Gastroesophageal sphincter (tissue), 4 donors: ENCODE measurements at regions not wholly inside any gene's neighbourhood (a gene's known extent, or its start where the extent isn't known, plus 50 kb on each side); places are given as distances from the start of the nearest gene placed in this dataset.
"Not testable (repeated sequence)": the region's sequence is repeated elsewhere in the genome, so short reads cannot be mapped to it uniquely, and the experiment has no call there.

Source experiments
- ATAC-seq: fragments of 150-250 bp; one replicate; pipeline ENCODE4 v1.9.1; 2016; ENCODE audit warnings: mild to moderate bottlenecking, moderate library complexity
- H3K27ac ChIP-seq, 4 donors: fragments of 200-600 bp; sonication (generic) in 3 of 4; 1 replicate in 3 of 4; 2 replicates in 1 of 4; pipeline ENCODE4 v1.5.1; 2016 to 2019
- H3K27me3 ChIP-seq: fragments of 200-600 bp; sonication (generic); one replicate; pipeline ENCODE4 v1.5.1; 2019
- H3K36me3 ChIP-seq, 2 donors: fragments of 200-600 bp; sonication (generic); one replicate each; pipeline ENCODE4 v1.5.1; 2019; ENCODE audit warnings: control low read depth in 1 of 2
- H3K4me1 ChIP-seq, 3 donors: fragments of 200-600 bp; sonication (generic); 1 replicate in 2 of 3; 2 replicates in 1 of 3; pipeline ENCODE4 v1.5.1; 2016 to 2019; ENCODE audit warnings: control low read depth in 2 of 3
- H3K4me3 ChIP-seq, 2 donors: fragments of 200-600 bp; sonication (generic); one replicate each; pipeline ENCODE4 v1.5.1; 2019; ENCODE audit warnings: mild to moderate bottlenecking in 1 of 2, moderate library complexity in 1 of 2
- H3K9me3 ChIP-seq, 3 donors: fragments of 200-600 bp; sonication (generic); one replicate each; pipeline ENCODE4 v1.5.1; 2017 to 2019; ENCODE audit warnings: control low read depth in 2 of 3
- EP300 ChIP-seq: sonication (generic); formaldehyde crosslinking; IDR thresholded peaks from one replicate; pipeline ENCODE4 v1.6.1; 2017; ENCODE audit warnings: antibody characterized with exemption, mild to moderate bottlenecking
- POLR2A ChIP-seq, 2 donors: fragments of 450-650 bp; IDR thresholded peaks; one replicate each; pipeline ENCODE4 v1.6.1; 2017; ENCODE audit warnings: antibody characterized with exemption in 2 of 2, mild to moderate bottlenecking in 2 of 2, moderate library complexity in 1 of 2
- POLR2AphosphoS5 ChIP-seq: sonication (generic); formaldehyde crosslinking; IDR thresholded peaks from one replicate; pipeline ENCODE4 v1.6.1; 2017; ENCODE audit warnings: antibody characterized with exemption
- WGBS, 2 donors: methylation state at CpG; one replicate each; pipeline ENCODE4 v1.1.5; 2018; ENCODE audit warnings: low coverage in 1 of 2; 5-methylcytosine and 5-hydroxymethylcytosine counted together
- TF ChIP-seq, protein P1 (sequence below), 4 experiments: fragments of 200-600 bp in 2 of 4; fragments of 450-650 bp in 2 of 4; sonication (generic) in 1 of 4; IDR thresholded peaks; one replicate each; pipeline ENCODE4 v1.5.1; 2017 to 2019; ENCODE audit warnings: antibody characterized with exemption in 4 of 4, mild to moderate bottlenecking in 2 of 4, moderate library complexity in 2 of 4

DNA sequence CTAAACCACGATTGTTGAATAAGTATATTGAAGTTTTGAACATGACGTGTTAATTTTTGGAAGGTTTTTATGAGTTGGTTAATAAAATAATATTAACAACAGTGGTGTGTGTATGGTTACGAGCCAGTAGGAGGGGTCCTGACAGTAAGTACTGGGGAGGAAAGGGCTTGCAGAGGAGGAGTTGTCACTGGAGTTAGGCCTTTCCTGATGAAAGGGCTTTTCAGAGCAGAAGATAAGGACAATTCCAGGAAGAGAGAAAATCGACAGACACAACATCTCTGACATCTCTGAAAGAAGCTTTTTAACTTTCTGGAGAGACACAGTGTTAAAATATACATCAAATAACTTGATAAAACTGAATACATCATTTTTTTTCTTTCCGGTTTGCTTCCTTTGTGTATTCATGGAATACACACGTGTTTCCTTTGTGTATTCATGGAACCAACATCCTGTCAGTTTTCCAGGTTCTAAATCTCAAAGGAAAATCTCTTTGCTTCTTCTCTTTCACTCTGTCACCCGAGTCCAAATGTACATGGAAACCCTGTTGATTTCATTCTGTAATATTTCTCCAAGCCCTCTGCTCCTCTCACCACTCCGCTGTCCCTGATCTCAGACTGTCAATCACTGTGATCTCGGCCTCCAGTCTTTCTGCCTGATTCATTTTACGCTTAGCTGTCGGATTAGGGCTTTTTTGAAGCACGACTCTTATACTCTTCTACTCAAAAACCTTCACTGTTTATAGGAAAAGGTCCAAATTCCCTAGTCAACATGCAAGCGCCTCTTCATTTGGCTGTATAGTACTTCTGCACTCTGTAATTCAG, 374.4 kb downstream of the DLEU7 start:
- Histone ChIP-seq H3K27me3 (no peaks in the 10 kb centered on the region), H3K4me1 (peaks cover 0 to 10% (median 0%) of the 10 kb centered on the region in 3 donors), H3K36me3 (no peaks in the 10 kb centered on the region), H3K27ac (no peak overlapping the region), H3K4me3 (no peak overlapping the region), H3K9me3 (no peaks in the 10 kb centered on the region)
- 78 to 79% methylated on average over 10 to 13 of the region's 13 CpGs for WGBS, 2 donors
- TF ChIP-seq POLR2A (IDR thresholded peaks at IDR 0.05), result no peak
- TF ChIP-seq EP300, result no peak
- no peak for TF ChIP-seq POLR2AphosphoS5
- TF ChIP-seq, protein P1, sequence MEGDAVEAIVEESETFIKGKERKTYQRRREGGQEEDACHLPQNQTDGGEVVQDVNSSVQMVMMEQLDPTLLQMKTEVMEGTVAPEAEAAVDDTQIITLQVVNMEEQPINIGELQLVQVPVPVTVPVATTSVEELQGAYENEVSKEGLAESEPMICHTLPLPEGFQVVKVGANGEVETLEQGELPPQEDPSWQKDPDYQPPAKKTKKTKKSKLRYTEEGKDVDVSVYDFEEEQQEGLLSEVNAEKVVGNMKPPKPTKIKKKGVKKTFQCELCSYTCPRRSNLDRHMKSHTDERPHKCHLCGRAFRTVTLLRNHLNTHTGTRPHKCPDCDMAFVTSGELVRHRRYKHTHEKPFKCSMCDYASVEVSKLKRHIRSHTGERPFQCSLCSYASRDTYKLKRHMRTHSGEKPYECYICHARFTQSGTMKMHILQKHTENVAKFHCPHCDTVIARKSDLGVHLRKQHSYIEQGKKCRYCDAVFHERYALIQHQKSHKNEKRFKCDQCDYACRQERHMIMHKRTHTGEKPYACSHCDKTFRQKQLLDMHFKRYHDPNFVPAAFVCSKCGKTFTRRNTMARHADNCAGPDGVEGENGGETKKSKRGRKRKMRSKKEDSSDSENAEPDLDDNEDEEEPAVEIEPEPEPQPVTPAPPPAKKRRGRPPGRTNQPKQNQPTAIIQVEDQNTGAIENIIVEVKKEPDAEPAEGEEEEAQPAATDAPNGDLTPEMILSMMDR (IDR thresholded peaks at IDR 0.05), result no peak
- ATAC-seq, result no peak

DNA sequence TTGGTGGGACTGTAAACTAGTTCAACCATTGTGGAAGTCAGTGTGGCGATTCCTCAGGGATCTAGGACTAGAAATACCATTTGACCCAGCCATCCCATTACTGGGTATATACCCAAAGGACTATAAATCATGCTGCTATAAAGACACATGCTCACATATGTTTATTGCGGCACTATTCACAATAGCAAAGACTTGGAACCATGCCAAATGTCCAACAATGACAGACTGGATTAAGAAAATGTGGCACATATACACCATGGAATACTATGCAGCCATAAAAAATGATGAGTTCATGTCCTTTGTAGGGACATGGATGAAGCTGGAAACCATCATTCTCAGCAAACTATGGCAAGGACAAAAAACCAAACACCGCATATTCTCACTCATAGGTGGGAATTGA, 370.4 kb downstream of the DLEU7 start:
- H3K9me3 ChIP-seq, H3K36me3 ChIP-seq, ATAC-seq, H3K4me1 ChIP-seq, H3K27ac ChIP-seq, H3K4me3 ChIP-seq, H3K27me3 ChIP-seq: not testable (repeated sequence)
- no CpG with 5 or more reads among the region's 3 CpGs for WGBS, 2 donors

DNA sequence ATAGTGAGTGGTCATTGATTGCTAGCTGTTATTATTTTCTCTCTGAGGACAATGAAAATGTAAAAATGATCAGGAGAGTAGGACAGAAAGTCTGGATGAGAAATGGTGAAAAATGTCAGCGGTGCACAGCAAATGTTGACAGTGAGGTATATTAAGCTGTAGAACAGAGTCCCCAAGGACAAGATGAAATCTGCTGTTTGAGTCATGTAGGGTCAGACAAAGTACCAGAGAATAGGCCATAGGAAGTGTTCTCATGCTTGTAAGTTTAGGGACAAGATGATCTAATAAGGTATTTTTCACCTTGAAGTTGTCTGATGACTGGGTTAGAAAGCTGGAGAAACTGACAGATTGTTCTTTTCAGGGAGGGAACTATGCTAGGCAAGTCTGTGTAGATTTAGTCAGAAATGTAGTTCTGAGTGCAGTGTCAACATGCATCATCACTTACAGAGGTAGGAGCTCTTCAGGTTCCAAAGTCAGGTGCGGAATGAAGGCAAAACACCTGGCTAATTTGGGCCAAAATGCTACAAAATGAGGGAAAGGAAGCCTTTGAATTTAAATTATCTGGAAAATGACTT, 369.3 kb downstream of the DLEU7 start:
- Histone ChIP-seq H3K27ac (no peak overlapping the region), H3K36me3 (no peaks in the 10 kb centered on the region), H3K9me3 (no peaks in the 10 kb centered on the region), H3K4me3 (no peak overlapping the region), H3K27me3 (no peaks in the 10 kb centered on the region), H3K4me1 (no peaks in the 10 kb centered on the region)
- ATAC-seq, result no peak
- WGBS, 2 donors, result 86 to 95% methylated on average over 2 of the region's 2 CpGs
- TF ChIP-seq POLR2AphosphoS5 (no peak), EP300 (no peak), POLR2A (IDR thresholded peaks at IDR 0.05) (no peak)
- TF ChIP-seq, protein P1 (IDR thresholded peaks at IDR 0.05), result no peak

DNA sequence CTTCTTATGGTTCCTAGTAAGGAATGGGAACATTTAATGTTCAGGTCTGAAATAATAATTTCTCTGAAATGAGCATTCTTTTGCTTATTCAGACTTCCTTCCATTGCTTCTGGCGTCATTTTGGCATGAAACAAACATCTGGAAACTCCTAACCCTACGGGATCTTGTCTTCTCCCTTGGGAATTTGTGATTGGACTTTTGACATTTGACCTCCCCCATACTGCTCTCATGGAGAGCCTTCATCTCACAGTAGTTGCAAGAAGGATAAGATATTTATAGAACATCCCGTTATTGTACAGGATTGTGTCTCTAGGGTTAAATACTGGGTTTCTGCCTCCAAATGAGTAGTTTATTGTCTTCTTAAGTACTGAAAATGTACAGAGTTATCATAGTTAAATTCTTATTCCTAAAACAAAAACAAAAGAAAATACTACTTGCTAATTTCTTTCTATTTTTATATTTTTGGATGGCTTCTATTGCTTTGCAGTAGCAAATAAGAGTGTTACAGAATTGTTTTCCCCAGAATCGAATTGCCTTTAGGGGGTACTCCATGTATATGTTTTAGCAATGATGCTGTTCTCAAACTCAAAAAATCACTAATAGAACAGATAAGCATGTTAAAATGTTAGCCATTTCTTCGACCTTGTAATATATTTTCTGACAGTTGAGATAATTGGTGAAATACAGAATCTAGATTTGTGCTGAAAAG, 366.8 kb downstream of the DLEU7 start:
- 57 to 64% methylated on average over 5 of the region's 5 CpGs for WGBS, 2 donors
- TF ChIP-seq POLR2A (IDR thresholded peaks at IDR 0.05) (no peak), POLR2AphosphoS5 (no peak), EP300 (no peak)
- Histone ChIP-seq H3K27ac (no peak overlapping the region), H3K9me3 (no peaks in the 10 kb centered on the region), H3K4me1 (no peaks in the 10 kb centered on the region), H3K4me3 (no peak overlapping the region), H3K36me3 (no peaks in the 10 kb centered on the region), H3K27me3 (no peaks in the 10 kb centered on the region)
- ATAC-seq, result no peak

DNA sequence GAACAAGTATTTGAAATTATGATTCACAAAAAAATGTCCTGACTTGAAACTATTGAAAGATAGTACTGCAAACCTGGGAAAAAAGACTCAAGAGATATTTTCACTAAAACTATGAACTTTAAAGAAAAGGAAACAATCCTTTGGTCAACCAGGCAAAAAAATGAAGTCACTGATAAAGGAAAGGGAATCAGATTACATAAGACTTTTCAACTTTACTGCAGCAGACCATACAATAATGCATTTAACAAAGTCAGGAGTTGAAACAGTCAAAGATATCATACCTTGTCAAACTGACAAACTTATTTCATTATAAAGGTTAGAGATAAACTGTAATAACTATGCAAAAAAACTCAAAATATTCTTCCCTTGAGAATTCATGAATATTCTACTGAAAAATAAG, 361.6 kb downstream of the DLEU7 start:
- Histone ChIP-seq H3K36me3 (no peaks in the 10 kb centered on the region), H3K27me3 (no peaks in the 10 kb centered on the region), H3K9me3 (no peaks in the 10 kb centered on the region), H3K27ac (no peak overlapping the region), H3K4me1 (no peaks in the 10 kb centered on the region), H3K4me3 (no peak overlapping the region)
- TF ChIP-seq EP300 (no peak), POLR2AphosphoS5 (no peak), POLR2A (IDR thresholded peaks at IDR 0.05) (no peak)
- TF ChIP-seq, protein P1 (IDR thresholded peaks at IDR 0.05), result no peak
- ATAC-seq, result no peak
